ENCODE measurements at regions not wholly inside any gene's neighbourhood (a gene's known extent, or its start where the extent isn't known, plus 50 kb on each side); places are given as distances from the start of the nearest gene placed in this dataset.
"Not testable (repeated sequence)": the region's sequence is repeated elsewhere in the genome, so short reads cannot be mapped to it uniquely, and the experiment has no call there.

DNA sequence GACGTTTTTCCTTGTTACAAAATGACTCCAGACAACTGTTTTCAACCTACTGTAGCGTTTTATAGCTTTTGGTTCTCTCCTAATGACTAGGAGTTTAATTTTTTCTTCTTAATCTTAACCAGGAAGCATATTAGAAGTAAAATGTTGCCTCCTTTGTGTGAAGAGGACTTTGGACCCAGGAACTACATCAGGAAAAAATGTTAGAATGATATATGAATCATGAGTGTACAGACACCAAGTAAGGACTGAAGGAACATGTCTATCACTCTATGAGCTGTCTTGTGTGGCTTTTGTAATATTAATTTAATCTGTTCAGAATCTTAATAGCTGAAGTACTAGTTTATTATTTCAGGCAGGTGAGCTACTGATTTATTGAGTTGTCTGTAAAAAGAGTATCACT, 71.0 kb upstream of the MARCKS start:
- ATAC-seq (ENCODE audit: low FRiP score) = no peak
- TF ChIP-seq, protein P1, sequence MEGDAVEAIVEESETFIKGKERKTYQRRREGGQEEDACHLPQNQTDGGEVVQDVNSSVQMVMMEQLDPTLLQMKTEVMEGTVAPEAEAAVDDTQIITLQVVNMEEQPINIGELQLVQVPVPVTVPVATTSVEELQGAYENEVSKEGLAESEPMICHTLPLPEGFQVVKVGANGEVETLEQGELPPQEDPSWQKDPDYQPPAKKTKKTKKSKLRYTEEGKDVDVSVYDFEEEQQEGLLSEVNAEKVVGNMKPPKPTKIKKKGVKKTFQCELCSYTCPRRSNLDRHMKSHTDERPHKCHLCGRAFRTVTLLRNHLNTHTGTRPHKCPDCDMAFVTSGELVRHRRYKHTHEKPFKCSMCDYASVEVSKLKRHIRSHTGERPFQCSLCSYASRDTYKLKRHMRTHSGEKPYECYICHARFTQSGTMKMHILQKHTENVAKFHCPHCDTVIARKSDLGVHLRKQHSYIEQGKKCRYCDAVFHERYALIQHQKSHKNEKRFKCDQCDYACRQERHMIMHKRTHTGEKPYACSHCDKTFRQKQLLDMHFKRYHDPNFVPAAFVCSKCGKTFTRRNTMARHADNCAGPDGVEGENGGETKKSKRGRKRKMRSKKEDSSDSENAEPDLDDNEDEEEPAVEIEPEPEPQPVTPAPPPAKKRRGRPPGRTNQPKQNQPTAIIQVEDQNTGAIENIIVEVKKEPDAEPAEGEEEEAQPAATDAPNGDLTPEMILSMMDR (IDR thresholded peaks at IDR 0.05) = no peak
- DNase-seq (ENCODE audit: low spot score) = no peak

DNA sequence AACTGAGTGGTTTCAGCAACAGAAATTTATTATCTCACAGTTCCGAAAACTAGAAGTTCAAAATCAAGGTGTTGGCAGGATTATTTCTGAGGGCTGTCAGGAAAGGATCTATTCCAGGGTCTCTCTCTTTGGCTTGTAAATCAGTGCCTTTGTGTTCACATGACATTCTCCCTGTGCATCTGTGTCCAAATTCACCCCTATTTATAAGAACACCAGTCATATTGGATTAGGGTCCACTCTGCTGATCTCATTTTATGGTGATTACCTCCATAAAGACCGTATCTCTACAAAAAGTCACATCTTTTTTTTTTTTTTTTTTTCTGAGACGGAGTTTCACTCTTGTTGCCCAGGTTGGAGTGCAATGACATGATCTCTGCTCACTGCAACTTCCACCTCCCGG, 68.6 kb upstream of the MARCKS start:
- DNase-seq (ENCODE audit: low spot score) (no peak), ATAC-seq (ENCODE audit: low FRiP score) (no peak)
- TF ChIP-seq, protein P1 (IDR thresholded peaks at IDR 0.05) = no peak

DNA sequence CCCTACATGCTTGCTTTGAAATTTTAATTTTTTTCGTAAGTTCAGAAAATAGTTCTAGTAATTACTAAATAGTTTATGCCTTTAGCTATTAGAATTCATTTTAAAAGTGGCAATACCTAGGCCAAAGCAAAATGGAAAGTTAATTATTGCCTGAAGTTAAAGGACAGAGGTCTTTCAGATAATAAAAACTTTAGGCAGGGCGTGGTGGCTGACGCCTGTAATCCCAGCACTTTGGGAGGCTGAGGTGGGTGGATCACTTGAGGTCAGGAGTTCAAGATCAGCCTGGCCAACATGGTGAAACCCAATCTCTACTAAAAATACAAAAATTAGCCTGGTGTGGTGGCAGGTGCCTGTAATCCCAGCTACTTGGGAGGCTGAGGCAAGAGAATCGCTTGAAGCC, 65.9 kb upstream of the MARCKS start:
- not testable (repeated sequence) for DNase-seq (ENCODE audit: low spot score); ATAC-seq (ENCODE audit: low FRiP score)

DNA sequence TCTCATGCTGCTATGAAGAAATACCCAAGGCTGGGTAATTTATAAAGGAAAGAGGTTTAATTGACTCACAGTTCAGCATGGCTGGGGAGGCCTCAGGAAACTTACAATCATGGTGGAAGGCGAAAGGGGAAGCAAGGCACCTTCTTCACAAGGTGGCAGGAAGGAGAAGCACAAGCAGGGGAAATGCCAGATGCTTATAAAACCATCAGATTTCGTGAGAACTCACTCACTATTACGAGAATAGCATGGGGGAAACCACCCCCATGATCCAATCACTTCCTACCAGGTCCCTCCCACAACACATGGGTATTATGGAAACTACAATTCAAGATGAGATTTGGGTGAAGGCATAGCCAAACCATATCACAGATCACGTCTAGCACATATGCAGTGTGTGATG, 61.8 kb upstream of the MARCKS start:
- not testable (repeated sequence) for DNase-seq (ENCODE audit: low spot score); ATAC-seq (ENCODE audit: low FRiP score)

DNA sequence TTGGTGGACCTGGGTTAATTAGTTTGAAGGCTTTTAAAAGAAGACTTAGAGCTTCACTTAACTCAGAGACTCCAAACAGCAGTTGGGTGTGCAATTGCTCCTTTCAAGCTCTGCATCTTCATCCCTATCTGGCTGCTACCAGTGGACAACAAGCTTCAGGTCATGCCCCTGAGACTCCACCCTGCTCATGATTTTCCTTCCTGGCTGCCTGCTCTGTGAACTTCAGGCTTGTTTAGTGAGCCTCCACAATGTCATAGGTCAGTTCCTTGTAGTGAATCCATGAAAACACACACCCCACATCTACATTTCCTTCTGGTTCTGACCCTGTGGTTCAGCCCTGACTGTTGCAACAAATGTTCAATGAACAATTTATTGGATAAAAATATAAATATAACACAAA, 61.1 kb upstream of the MARCKS start:
- ATAC-seq (ENCODE audit: low FRiP score) (no peak), DNase-seq (ENCODE audit: low spot score) (no peak)
- TF ChIP-seq, protein P1 (IDR thresholded peaks at IDR 0.05) = no peak

DNA sequence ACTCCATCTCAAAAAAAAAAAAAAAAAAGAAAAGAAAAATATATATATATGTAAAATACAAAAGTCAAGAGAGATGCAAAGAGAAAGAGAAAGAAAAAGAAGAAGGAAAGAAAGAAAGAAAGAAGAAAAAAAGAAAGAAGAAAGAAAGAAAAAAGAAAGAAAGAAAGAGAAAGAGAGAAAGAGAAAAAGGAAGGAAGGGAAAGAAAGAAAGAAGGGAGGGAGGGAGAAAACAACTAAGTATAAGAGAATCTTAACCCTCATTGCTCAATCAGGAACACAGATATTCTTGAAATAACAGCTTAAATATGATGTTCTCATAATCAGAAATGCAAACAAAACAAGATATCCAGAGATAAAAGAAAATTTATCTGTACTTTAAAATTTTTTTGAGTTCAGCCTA, 54.4 kb upstream of the MARCKS start:
- no peak for ATAC-seq (ENCODE audit: low FRiP score)
- DNase-seq (ENCODE audit: low spot score) = no peak
- TF ChIP-seq, protein P1 (IDR thresholded peaks at IDR 0.05) = no peak

DNA sequence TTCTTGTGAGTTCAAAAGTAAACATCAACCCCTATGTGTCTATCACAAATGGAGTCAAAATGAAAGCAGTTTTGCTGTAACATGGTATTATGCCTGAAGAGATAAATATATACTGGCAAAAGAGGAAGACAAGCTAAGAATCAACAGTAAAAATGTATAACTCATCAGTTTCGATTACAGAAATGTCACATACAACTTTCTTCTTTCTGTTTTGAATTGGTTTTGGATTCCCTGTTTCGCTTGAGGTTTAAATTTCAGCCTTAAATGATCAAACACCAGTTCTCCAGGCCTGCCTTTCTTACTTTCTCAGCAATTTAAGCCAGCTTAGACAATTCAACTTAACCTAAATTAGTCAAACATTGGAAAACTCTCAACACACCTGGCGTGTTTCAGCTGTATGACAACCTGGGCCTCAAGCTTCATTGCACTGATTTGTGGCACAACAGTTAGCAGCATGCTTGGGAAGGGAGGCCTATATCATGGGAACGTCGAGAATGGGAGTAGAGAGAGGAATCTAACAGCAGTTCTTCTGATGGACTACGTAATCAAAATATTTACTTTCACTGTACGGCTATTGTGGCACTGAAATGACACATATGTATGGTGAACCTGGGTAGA, 51.9 kb upstream of the MARCKS start:
- TF ChIP-seq, protein P1 (IDR thresholded peaks at IDR 0.05) = no peak
- ATAC-seq (ENCODE audit: low FRiP score) (no peak), DNase-seq (ENCODE audit: low spot score) (no peak)

DNA sequence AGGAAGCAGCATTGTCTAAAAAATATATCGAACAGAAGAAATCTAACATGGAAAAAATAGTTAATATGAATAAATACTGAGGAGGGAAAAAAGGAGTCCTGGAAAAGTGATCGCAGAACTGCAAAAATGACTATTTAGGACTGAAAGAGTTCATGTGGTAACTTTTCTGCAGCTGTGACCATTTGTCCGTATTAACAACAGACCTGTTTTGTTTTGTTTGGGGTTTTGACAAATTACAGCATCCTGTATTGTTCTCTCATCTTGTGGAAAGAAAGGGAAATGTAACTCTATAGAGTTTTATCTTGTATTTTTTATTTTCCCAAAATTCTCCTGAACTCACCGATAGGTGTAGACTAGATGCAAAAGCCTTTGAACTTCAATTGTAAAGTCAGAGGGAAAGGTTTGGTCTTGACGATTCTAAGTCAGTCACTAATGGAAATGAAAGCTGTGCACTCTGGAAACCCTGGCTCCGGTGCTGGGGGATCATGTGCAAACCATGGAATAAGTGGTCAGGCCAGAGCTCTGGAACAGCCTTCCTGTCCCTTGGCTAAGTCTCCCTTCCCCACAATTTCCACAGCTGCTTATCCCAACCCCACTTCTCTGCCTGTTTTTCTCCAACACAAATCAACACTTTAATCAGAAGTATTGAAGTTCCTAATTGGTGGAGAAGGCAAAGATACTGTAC, 51.2 kb upstream of the MARCKS start:
- TF ChIP-seq, protein P1 (IDR thresholded peaks at IDR 0.05) = no peak
- DNase-seq (ENCODE audit: low spot score) (no peak), ATAC-seq (ENCODE audit: low FRiP score) (no peak)
